Psoas muscle (tissue), 7 donors: ENCODE measurements at regions not wholly inside any gene's neighbourhood (a gene's known extent, or its start where the extent isn't known, plus 50 kb on each side); places are given as distances from the start of the nearest gene placed in this dataset.
"Not testable (repeated sequence)": the region's sequence is repeated elsewhere in the genome, so short reads cannot be mapped to it uniquely, and the experiment has no call there.

Experiments
- ATAC-seq, 4 donors: fragments of 200-7000 bp; cut with Tn5 transposase; one replicate each; pipeline ENCODE4 v1.9.1; 2020; ENCODE audit warnings: moderate library complexity in 3 of 4, mild to moderate bottlenecking in 2 of 4
- DNase-seq, 2 donors: peaks; one replicate each; pipeline ENCODE4 v3.0.0-alpha.2; 2020
- H3K27ac ChIP-seq: fragments of 200-600 bp; one replicate; pipeline ENCODE4 v1.8.0; 2022
- H3K27me3 ChIP-seq, 3 donors: fragments of 200-600 bp in 1 of 3; one replicate each; pipeline versions ENCODE4 v1.6.1 to v1.8.0; 2013 to 2022; ENCODE audit warnings: low read length in 2 of 3, mild to moderate bottlenecking in 2 of 3, moderate library complexity in 1 of 3; ENCODE audit not compliant: insufficient read depth in 3 of 3
- H3K36me3 ChIP-seq, 2 donors: fragments of 200-600 bp in 1 of 2; one replicate each; pipeline versions ENCODE4 v1.6.1 to v1.8.0; 2013 to 2022; ENCODE audit warnings: low read depth in 1 of 2, mild to moderate bottlenecking in 1 of 2, moderate library complexity in 1 of 2; ENCODE audit not compliant: insufficient read depth in 1 of 2
- H3K4me1 ChIP-seq: fragments of 200-600 bp; one replicate; pipeline ENCODE4 v1.8.0; 2022
- H3K4me3 ChIP-seq: fragments of 200-600 bp; one replicate; pipeline ENCODE4 v1.8.0; 2022; ENCODE audit warnings: mild to moderate bottlenecking
- H3K9me3 ChIP-seq: fragments of 200-600 bp; one replicate; pipeline ENCODE4 v1.8.0; 2022
- CTCF ChIP-seq: fragments of 200-600 bp; IDR thresholded peaks from one replicate; pipeline ENCODE4 v1.8.0; 2022; ENCODE audit warnings: antibody characterized with exemption
- WGBS, 3 donors: extraction: QIAGEN DNeasy Blood & Tissue Kit; methylation state at CpG; one replicate each; pipeline versions ENCODE4 v1.1.6 to v1.1.7; 2013; 5-methylcytosine and 5-hydroxymethylcytosine counted together
- intact Hi-C, 2 donors: fragments of 100-400 bp; cut with DNase I; formaldehyde crosslinking; loops; one replicate each; pipeline versions ENCODE4 v1.11.0 to v1.14.2; 2022
- donor health status: healthy with polysubstance abuse.
- donor health status: DM: no; HTN: no; CAD: no; lungs with moderate emphysema.
- donor health status: Bipolar disorder and iron deficiency.
- donor health status: healthy.
- donor health status: DM: yes; HTN: yes; CAD: no.
- donor health status: DM: no; HTN: no; CAD: no.
- donor health status: DM: yes; HTN: yes; CAD: no.

DNA sequence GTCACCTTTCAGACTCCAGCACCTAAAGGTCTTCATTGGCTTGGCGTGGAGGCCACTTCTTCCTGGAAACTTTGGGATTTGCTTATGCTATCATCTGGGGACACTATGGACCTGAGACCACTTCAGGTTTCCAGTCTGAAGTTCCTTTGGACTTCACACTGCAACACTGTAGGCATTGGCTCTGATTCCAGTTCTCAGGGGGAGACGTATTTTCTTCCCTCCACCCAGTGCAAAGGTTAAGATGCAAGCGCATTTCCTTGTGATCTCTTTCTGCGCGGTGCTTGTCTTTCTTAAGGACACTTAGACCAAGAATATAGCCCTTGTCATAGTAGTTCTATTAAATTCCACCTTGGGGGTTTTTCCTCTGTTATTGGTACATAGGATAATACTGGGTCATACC, 299.8 kb downstream of the TSHZ3 start:
- intact Hi-C loops = no loop called here
- no peaks in the 10 kb centered on the region for H3K36me3 ChIP-seq
- no peak for TF ChIP-seq CTCF
- H3K9me3 ChIP-seq = no peaks in the 10 kb centered on the region
- no peak overlapping the region for H3K27ac ChIP-seq
- no peaks in the 10 kb centered on the region for H3K27me3 ChIP-seq
- WGBS, 3 donors = 89 to 92% (median 90%) methylated on average over 5 of the region's 5 CpGs
- H3K4me1 ChIP-seq = no peaks in the 10 kb centered on the region
- DNase-seq = no peak
- ATAC-seq = no peak
- H3K4me3 ChIP-seq = no peak overlapping the region

- H3K27me3 ChIP-seq = no peaks in the 10 kb centered on the region
- no peaks in the 10 kb centered on the region for H3K36me3 ChIP-seq
- TF ChIP-seq CTCF = no peak
- DNase-seq (no peak), ATAC-seq (no peak)
- WGBS, 3 donors = 95 to 96% (median 96%) methylated on average over 2 of the region's 2 CpGs
- H3K4me1 ChIP-seq = no peaks in the 10 kb centered on the region
- no peaks in the 10 kb centered on the region for H3K9me3 ChIP-seq
- H3K4me3 ChIP-seq = no peak overlapping the region
- no peak overlapping the region for H3K27ac ChIP-seq
- intact Hi-C loops = no loop called here
Observed at GRCh38 chr19:31046024-31046423, 303.2 kb downstream of the TSHZ3 start.

GRCh38 chr19:31041461-31041860, 307.8 kb downstream of the TSHZ3 start:
- ATAC-seq (no peak), DNase-seq (no peak)
- Histone ChIP-seq H3K36me3 (no peaks in the 10 kb centered on the region), H3K4me3 (no peak overlapping the region), H3K9me3 (no peaks in the 10 kb centered on the region), H3K4me1 (no peaks in the 10 kb centered on the region), H3K27ac (no peak overlapping the region), H3K27me3 (peaks cover 0 to 4% (median 2%) of the 10 kb centered on the region in 3 donors)
- intact Hi-C loops = no loop called here
- WGBS, 3 donors = 69 to 79% (median 77%) methylated on average over 2 of the region's 2 CpGs
- TF ChIP-seq CTCF = no peak

- TF ChIP-seq CTCF = no peak
- Histone ChIP-seq H3K9me3 (no peaks in the 10 kb centered on the region), H3K36me3 (no peaks in the 10 kb centered on the region), H3K27me3 (peaks cover 0 to 11% (median 4%) of the 10 kb centered on the region in 3 donors), H3K4me3 (no peak overlapping the region), H3K4me1 (no peaks in the 10 kb centered on the region), H3K27ac (no peak overlapping the region)
- intact Hi-C loops = no loop called here
- no peak for DNase-seq
- ATAC-seq = no peak
- 59 to 64% (median 63%) methylated on average over 4 of the region's 4 CpGs for WGBS, 3 donors
Observed at GRCh38 chr19:31039151-31039550, 310.1 kb downstream of the TSHZ3 start.

GRCh38 chr19:31037286-31037980, 311.8 kb downstream of the TSHZ3 start:
- Histone ChIP-seq H3K9me3 (no peaks in the 10 kb centered on the region), H3K4me1 (no peaks in the 10 kb centered on the region), H3K36me3 (no peaks in the 10 kb centered on the region), H3K27me3 (peaks cover 0 to 11% (median 4%) of the 10 kb centered on the region in 3 donors), H3K27ac (no peak overlapping the region), H3K4me3 (no peak overlapping the region)
- no peak for DNase-seq
- 73 to 81% (median 80%) methylated on average over 3 of the region's 3 CpGs for WGBS, 3 donors
- no peak for TF ChIP-seq CTCF
- no peak for ATAC-seq
- intact Hi-C loops = no loop called here

DNA sequence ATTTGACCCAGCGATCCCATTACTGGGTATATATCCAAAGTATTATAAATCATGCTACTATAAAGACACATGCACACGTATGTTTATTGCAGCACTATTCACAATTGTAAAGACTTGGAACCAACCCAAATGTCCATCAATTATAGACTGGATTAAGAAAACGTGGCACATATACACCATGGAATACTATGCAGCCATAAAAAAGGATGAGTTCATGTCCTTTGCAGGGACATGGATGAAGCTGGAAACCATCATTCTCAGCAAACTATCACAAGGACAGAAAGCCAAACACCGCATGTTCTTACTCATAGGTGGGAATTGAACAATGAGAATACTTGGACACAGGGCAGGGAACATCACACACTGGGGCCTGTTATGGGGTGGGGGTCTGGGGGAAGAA, 317.8 kb downstream of the TSHZ3 start:
- intact Hi-C loops, DNase-seq, H3K9me3 ChIP-seq, H3K27ac ChIP-seq, H3K36me3 ChIP-seq, H3K4me1 ChIP-seq, H3K4me3 ChIP-seq, ATAC-seq: not testable (repeated sequence)
- peaks cover 0 to 15% (median under 1%) of the 10 kb centered on the region in 3 donors for H3K27me3 ChIP-seq
- WGBS, 3 donors = 74 to 90% (median 81%) methylated on average over 4 of the region's 4 CpGs
